ACHN (cell line): ENCODE measurements at regions not wholly inside any gene's neighbourhood (a gene's known extent, or its start where the extent isn't known, plus 50 kb on each side); places are given as distances from the start of the nearest gene placed in this dataset.
"Not testable (repeated sequence)": the region's sequence is repeated elsewhere in the genome, so short reads cannot be mapped to it uniquely, and the experiment has no call there.

Experiments used
- DNase-seq: peaks from one replicate; pipeline ENCODE4 v3.0.0-alpha.2; 2015
- in situ Hi-C: cut with HindIII; loops from 2 replicates; pipeline ENCODE4 v1.10.0; 2017; ENCODE audit warnings: low sequenced_read_pairs, low pct_ligation_motif_present, low pct_unique_long_range_greater_than_20kb

DNA sequence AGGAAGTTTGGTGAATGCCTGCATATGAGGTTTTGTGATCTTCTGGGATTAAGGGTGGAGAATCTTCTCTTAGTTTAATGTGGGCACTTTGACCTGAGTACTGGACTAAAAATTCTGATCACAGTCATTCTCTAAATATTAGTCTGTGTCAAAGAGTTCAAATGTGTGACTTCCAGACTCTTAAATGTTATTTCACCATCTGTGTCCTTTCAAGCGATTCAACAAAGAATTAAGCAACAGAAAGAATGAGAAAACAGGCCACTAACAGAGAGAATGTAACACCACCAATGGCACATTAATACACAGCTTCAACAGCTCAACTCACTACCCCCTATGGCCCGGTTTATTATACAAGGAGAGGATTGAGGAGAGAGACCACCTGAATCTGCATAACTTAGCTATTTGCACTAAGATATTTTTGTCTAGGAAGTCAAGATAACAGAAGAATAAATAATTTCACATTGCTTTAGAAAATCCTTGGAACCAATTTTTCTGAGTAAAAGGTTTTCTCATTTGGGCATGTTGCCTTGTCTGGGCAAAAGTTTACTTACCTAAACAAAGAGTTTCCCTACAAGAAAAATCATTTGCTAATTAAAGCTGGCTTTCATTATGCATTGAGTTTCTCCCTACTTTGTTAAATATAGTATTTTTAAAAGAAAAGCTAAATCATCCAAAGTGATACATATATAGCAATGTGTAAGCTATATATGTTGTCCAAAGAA is 1313.7 kb downstream of the NCAM2 start:
- DNase-seq = no peak

DNA sequence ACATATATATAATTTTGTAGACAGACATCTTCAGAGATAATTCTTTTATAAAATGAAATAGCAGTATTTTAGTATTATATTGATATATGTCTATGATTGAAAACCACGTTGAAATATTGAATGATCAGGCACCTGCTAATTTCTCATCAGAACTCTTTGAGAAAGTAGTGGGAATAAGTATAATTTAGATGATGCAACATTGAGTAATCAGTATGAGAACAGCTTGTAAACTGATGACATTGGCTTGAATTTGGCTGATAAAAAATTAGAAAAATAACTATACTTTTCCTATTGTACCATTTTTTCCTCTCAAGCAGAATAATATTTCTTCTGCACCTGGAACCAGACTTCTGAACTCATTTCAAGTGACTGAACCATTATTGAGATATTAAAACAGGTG is 1316.8 kb downstream of the NCAM2 start:
- in situ Hi-C loops = no loop called here
- DNase-seq = no peak

More for the DNA sequence above, 1313.7 kb downstream of the NCAM2 start:
- in situ Hi-C loops = no loop called here

DNA sequence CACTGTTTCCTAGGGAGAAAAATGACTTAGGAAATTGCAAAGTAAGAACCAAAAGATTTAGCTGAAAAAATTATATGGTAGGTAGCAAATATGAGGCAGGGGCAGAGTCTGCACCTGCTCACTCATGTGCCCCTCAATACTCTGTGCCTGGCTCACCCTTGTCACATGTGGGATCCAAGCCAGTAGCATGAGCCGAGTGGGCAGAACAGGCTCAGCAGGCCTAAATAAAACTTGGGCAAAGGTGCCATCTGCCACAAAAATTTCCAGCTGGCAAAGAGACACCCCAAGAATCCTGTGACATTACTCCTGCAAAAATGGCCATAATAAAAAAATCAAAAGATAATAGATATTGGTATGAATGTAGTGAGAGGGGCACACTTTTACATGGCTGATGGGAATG is 1321.2 kb downstream of the NCAM2 start:
- DNase-seq = no peak
- in situ Hi-C loops = no loop called here

DNA sequence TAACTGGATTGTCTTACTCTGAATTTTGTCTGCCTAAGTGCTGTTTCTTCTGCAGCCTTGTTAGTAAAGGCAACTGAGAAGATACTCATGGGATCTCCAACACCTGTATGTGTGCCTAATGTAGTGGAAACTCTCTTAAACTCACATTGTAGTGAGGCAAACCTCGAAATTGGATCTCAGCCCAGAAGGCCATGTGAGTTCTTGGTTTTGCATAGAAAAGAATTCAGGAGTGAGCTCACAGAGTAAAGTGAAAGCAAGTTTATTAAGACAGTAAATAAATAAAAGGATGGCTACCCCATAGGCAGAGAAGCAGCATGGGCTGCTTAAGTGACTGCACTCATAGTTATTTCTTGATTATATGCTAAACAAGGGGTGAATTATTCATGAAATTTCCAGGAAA is 1344.7 kb downstream of the NCAM2 start:
- DNase-seq = no peak
- in situ Hi-C loops = no loop called here

DNA sequence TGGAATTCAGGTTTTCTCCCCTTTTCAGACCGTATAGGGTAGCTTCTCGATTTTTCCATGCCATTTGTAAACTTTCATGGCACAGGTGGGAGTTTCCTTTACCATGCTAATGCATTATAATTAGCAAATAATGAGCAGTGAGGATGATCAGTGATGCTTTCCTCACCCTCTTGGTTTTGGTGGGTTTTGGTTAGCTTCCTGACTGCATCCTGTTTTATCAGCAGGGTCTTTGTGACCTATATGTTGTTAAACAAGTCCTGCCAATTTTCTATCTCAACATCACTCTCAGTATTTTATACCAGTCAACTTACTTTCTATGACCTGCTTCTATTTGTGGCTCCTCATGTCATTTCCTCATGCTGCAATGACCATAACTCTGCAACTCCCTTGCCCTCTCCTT is 1345.1 kb downstream of the NCAM2 start:
- no peak for DNase-seq
- in situ Hi-C loops = no loop called here

DNA sequence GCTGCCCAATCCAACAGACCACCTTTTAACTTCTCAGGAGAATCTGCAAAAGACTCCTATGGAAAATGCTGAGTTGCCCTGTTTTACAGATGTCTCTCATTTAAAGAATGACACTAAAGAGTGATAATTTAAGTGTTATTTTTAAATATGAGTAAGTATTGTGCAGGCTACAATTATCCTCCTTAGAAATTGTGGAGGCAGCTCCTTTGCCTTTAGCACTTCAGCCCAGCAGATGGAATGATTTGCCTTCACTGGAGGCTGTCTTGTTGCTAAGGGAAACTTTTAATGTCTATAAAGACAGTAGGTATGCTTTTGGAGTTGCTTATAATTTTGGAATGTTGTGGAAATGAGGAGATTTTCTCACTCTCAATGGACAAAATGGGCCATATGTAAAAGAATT is 1345.5 kb downstream of the NCAM2 start:
- no peak for DNase-seq
- in situ Hi-C loops = no loop called here

DNA sequence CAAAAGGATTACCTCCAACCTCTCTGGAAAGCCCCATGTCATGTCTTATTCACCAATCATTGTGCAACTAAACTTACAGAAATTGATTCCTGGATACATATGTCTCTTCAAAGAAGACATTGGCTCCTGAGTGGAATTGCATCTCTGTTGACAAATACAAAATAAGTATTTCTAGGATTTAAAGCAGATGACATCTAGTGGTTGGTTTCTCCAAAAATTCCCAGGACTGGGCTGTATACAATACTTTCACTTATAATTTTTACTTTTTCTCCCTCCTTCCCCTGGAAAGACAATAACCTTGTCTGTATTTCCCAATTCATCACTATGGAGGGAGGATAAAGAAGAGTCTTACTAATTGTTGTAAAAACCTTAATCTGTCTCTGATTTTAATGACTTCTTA is 1347.4 kb downstream of the NCAM2 start:
- in situ Hi-C loops = no loop called here
- no peak for DNase-seq

DNA sequence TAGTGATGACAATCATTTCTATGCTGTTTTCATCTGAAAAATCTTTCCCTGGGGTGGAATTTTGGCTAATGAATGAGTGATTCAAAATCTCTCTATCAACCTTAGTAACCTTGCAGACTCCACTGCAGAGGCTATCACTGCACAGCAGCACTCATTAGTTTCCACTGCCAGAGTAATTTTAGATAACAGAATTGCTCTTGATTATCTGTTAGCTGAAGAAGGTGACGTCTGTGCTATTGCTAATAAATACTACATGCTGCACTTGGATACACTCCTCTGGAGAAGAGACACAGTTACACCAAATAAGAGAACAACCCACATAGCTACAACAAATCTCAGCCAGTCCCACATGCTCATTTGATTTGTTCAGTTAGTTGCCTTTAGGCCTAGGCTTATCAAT is 1348.4 kb downstream of the NCAM2 start:
- in situ Hi-C loops = no loop called here
- DNase-seq = no peak

DNA sequence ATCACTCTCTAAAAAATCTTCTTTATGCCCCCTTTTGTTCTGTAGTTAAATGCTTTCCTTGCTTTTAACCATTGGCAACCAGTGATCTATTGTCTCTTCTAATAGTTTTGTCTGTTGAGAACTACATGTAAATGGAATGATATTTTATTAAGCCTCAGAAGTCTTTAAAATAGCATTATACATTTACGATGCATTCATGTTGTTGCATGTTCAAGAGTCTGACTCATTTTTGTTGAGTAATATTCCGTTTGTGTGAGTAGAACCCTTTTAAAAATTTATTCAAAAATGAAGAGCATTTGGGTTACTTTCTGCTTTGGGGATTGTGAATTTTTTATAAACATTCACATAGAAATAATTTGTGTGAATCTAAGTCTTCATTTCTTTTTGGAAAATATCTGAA is 1352.9 kb downstream of the NCAM2 start:
- DNase-seq = no peak
- in situ Hi-C loops = no loop called here

DNA sequence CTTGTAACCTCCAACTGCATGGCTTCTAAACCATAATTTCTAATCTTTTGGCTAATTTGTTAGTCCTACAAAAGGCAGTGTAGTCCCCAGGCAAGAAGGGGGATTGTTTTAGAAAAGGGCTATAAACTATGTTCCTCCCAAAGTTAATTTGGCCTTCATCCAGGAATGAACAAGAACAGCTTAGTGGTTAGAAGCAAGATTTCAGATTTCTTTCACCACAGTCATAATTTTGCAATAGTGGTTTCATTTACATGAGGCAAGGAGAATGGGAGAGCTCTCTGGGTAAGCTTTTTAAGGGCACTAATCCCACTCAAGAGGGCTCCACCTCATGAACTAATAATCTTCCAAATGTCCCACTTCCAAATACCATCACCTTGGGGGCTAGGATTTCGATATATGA is 1353.9 kb downstream of the NCAM2 start:
- DNase-seq = no peak
- in situ Hi-C loops = no loop called here

DNA sequence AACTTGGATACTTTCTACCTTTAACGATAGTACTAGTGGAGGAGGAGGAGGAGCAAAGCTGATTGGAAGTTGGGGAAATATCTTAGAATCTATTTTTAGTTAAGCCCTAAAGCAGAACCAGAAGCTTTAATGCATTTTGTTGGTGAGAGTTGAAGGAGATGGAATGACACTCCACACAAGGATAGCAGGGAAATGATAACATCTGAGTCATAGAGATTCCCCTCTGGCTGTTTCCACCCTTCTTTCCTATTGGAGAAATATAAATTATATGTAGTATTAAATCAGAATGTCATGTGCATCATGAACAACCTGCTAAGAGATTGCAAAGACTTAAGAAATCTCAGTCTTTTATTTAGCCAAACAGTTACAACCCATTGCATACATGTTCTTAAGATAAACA is 1357.7 kb downstream of the NCAM2 start:
- in situ Hi-C loops = no loop called here
- DNase-seq = no peak

DNA sequence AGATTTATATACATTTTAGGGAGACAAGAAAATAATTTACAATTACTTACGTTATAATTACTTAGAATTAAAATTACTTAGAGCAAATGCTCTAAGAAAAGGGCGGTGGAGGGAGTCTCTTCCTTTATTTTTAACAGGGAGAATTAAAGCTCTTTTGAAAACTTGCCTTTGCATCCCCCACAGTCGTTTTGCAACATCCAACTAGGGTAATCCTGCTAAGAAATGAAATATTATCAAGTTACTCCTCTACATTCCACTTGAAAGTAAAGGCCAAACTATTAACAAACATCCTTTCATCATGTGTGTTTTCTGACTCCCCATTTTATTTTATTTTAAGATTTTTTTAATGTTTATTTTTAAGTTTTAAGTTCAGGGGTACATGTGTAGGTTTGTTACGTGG is 1358.5 kb downstream of the NCAM2 start:
- in situ Hi-C loops = no loop called here
- DNase-seq = no peak

DNA sequence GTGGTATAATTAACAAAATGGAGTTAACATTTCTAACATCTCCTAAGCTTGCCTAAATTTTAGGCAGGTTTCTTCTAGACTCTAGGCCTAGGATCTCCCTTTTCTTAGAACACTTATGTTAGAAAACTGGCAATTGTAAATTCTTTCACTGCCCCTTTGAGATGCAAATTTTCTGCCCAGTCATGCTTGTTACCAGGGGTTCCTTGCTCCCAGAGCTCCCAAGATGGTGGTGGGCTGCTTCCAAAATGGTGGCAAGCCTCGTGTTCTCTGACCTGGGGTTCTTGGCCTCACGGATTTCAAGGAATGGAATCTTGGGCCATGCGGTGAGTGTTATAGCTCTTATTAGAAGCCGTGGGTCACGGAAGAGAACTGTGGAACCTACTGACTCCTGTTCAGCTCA is 1361.4 kb downstream of the NCAM2 start:
- DNase-seq, in situ Hi-C loops: not testable (repeated sequence)

DNA sequence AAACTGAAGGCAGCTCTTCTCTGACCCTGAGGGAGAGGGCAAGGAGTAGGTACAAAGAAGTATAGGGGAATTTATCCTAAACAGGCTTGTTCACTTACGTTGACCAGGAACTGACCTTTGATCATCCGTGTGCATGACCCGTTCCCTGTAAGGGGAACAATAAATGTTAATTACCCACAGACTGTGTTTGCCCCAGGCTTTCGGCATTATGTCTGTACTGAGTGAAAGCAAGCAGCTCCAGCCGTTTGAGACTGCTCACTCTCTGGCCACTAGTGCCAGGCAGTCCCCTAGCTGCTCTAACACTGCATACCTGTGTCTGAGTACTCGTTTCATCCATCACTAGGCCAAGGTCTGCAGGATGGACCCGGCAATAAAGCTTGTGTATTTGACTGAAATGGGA is 1365.3 kb downstream of the NCAM2 start:
- no peak for DNase-seq

DNA sequence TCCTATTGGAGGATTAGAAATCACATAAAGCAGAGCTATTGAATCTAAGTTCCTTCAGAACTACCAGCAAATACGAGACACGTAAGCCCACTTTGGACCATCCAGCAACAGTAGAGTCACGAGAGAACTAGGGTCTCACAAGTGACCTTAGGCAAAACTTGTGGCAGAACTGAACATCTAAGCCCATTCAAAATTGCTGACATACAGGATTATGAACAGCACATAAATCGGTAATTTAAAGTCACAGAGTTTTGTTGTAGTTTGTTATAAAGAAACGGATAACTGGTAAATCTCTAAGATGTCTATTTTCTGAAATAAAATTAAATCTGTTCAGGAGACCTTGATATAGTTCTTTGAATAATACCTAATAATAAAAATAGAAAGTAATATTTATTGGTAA is 1366.0 kb downstream of the NCAM2 start:
- in situ Hi-C loops = no loop called here
- DNase-seq = no peak

More for the DNA sequence above, 1365.3 kb downstream of the NCAM2 start:
- in situ Hi-C loops = no loop called here

DNA sequence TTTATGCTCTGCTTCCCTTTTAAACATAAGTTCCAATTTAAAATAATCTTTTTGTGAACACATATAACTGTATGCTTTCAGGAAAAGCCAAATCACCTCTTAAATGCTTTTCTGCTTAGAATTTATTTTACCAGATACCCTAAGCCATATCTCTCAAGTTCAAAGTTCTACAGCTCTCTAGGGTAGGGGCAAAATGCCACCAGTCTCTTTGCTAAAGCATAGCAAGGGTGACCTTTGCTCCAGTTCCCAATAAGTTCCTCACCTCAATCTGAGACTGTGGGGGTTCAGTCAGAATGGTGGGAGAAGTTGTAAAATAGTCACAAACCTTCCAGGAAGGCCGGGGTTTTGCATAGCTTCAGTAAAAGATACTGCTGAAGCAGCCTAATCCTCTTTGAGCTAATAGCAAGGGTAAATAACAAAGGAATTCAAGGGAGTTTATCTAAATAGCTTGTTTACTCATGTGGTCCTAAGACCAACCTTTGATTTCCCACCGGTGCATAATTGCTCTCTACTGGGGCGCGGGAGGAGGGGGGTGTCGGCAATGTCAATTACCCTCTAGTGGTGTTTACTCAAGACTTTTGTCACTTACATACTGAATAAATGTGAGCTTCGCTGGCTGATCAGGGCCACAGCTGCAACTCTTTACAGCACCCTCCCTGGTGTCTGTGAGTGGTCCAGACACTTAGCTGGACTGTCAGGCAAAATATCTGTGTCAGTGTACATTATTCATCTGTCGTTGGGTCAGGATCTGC is 1376.2 kb downstream of the NCAM2 start:
- DNase-seq = no peak
- in situ Hi-C loops = no loop called here

DNA sequence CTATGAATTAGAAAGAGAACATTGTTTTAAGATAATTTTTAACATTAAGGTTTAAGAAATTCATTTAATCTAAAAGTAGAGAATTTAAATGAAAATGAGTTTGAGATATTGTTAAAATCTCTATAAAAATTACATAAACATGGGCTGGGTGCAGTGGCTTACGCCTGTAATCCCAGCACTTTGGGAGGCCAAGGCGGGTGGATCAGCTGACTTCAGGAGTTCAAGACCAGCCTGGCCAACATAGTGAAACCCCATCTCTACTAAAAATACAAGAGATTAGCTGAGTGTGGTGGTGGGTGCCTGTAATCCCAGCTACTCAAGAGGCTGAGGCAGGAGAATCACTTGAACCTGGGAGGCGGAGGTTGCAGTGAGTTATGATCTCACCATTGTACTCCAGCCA is 1379.6 kb downstream of the NCAM2 start:
- in situ Hi-C loops, DNase-seq: not testable (repeated sequence)

DNA sequence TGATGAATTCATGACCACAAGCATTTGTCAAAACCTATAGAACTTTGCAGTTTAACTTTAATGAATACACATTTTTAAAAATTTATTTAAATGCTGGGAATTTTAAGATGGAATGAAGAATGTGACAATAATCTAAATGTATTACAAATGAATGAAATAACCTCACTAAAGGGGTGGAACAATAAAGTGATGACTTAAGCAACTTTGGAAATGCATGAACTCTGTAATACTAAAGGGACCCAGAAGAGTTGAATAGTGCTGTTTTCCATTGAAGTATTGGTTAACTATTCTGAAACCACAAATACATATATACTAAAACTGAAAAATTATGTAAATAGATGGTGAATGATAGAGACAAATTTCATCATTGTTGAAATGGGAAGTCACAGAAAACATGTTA is 1395.1 kb downstream of the NCAM2 start:
- in situ Hi-C loops = no loop called here
- DNase-seq = no peak

DNA sequence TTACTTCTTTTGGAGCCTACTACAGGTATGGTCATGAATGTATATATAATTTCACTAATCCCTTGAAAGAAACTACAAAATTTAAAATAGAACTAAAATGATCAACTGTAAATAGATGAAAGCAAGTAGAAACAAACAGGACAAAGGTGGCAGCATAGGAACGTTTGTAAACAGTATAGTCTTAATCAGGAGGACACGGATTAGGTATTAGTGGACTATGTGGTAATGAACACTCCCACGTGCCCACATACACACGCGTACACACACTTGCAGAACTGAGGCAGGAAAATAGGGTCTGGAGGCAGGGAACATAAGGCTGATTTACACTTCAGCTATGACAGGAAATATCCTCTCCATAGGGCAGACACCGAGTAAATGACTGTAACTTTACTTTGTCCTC is 1397.8 kb downstream of the NCAM2 start:
- in situ Hi-C loops = no loop called here
- no peak for DNase-seq
